HG02885 (cell line): ENCODE measurements at regions not wholly inside any gene's neighbourhood (a gene's known extent, or its start where the extent isn't known, plus 50 kb on each side); places are given as distances from the start of the nearest gene placed in this dataset.

Experiments used
- ATAC-seq: cut with Tn5 transposase; IDR thresholded peaks from one replicate; pipeline ENCODE4 v1.9.1; 2021; ENCODE audit warnings: mild to moderate bottlenecking; ENCODE audit not compliant: unreplicated experiment, poor library complexity

DNA sequence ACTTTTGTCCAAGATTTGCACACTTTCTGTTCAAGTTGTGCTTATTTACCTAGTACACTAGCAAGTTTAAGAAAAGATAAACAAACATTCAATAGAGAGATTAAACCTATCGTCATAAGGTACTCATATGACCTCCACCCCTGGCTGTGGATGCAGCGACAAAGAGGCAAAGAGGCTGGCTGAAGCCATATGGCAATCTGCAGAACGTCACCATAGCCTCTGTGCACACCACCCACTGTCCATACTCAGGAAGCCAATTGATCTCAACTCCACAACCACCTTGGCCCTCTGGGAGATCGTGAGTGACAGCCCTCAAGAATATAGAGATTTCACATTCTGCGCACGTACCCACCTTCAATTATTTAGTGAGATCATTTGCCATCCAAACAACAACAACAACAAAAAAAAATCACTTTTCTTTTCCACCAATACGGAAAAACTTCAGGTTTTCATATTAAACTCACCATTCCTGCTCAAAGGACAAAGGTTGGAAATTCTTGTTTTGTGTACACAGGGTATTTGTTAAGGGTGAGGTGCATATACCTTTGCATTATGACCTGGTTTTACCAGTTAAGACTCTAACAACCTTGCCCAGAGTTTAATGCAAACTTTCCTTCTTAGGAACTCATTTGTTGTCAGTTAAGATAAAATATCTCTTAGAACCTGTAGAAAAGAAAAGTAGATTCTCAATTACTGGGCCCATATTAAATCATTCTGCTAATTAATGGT is 243.0 kb upstream of the FSTL5 start:
- no peak for ATAC-seq

DNA sequence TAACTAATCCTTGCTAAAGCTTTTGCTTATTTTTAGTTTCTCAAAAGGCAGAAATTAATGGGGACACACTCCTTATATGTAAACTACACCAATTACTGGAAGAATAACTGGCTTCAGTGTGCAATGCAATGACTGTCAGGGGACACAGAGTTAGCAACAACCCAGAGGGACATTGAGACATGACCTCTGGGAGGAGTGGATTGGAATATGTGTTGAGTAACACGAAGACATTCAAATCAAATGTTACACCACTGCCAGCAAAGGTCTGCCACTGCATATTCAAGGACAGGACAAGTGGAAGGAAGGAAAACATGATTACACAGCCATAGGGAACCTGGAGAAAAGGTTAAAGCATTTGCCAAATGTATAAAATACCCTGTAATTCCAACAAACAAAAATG is 240.1 kb upstream of the FSTL5 start:
- ATAC-seq, result no peak

DNA sequence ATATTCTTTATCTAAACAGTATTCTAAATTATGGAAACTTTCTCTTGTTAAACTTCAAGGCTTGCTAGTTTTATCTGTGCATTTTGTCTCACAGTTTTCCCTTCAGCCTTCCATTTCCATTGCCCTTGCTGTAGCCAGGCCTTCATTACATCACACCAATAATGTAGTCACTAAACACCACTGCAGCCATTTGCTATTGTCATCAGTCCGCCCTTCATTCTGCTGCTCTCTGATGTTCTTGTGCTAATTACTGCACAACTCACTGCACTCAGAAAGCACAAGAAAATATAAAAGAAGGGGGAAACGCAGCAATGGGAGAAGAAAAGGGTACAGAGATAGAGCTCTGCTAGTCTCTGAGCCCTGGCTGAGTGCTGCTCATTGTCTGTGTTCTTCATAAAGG is 239.6 kb upstream of the FSTL5 start:
- no peak for ATAC-seq

DNA sequence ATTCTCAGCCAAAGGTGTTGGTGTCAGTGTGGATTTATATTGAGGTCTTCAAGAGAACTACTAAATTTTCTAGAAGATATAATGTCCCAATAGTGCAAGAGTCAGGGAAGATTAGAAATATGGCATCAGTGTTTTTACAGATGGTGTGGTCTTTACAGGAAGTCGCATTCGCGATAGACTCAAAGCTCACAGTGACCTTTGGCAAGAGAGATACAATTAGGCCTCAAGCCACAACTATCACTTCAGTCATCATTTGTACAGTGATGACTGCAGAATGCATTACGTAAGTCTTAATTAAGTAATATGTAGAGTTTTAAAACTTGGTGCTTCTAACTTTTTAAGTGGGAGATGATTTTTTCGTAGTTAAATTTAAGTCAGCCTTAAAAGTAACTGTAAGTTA is 237.2 kb upstream of the FSTL5 start:
- ATAC-seq, result no peak

DNA sequence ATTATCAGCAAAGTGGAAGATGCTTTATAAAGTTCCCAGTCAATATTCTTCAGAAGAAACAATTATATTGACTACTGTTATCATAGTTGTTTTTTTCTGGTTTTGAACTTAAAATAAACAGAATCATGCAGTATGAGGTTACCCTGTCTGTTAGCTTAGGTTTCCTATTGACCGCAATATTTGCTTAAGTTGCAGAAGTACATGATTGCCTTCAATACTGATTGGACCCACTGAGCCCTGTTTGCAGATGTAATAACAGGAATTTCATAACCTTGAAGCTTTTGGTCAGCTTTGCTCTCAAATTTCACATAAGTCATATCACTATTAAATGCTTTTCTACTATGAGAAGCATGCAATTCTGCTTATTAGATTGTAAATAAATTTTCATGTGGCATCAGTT is 229.1 kb upstream of the FSTL5 start:
- ATAC-seq, result peak; percentile 58

DNA sequence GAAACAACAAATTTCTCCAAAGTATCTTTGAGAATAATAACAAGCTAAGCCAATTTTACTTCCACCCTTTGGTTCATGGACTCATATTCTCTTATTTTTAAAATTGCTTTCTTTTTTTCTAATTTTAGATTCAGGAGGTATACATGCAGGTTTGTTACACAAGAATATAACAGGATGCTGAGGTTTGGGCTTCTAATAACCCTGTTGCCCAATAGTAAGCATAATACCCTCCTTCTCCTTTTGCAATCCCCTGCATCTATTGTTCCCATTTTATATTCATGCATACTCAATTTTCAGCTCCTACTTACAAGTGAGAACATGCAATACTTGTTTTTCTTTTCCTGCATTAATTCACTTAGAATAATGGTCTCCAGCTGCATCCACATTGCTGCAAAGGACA is 202.3 kb upstream of the FSTL5 start:
- ATAC-seq, result no peak

DNA sequence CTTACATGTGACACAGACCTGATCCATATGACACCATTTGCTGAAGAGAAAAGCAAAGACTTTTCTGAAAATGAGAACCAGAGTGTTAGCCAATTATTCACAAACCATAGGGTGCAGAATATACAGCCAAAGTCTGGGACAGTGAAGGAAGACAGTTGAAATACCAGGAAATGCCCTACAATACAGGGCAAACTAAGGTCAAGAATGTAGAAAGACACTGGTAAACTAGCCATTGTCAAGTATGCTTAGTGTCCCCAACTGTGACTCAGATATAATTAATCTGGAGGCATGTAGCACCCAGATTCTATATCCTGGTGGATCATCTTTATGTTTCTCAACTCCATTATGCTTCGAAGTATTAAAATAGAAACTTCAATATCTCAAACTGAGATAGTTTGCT is 200.9 kb upstream of the FSTL5 start:
- no peak for ATAC-seq

DNA sequence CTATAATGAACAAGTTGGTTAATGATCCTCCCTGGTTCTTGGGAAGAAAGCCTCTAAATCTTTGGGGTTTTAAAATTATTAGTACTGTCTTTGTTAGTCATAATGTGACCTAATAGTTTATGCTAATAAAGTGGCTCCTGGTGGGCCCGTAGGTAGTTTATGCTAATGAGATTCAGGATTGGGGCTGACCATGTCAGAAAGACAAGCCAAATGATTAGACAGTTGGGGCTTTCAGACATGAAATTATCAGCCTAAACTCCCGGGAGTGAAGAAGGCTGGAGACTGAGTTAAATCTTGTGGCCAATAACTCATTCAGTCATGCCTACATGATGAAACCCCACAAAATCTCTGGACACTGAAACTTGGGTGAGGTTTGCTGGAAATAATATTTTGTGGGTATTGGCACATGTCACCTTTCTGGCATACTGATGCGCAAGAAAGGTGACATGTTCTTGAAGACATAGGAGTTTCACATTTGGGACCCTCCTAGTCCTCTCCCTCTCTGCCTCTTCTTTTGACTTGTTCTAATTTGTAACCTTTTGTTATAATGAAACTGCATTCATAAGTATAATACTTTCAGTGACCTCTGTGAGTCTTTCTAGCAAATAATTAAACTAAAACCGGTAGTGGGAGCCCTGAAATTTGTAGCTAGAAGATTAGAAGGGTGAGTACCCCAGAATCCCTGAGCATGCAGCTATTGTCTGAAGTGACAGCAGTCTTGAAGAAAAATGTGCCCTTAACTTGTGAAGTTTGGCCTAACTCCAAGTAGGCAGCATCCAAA is 196.8 kb upstream of the FSTL5 start:
- no peak for ATAC-seq

DNA sequence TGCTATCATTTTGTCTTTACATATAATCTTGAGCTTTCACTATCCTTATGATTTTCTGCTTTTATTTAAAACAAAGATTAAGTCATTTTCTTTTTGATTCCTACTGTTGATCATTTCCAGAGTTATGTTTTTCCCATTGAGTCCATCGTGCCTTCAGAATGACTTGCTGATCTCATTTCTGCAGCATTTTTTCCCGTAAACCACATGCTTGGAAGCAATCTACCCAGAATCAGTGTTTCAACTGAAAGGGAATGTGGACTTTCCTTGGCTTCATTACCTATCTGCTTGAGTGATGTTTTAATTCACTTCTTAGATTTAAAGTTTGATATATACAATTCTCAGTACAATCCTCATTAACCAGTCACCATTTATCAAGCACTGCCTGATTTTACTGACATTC is 192.4 kb upstream of the FSTL5 start:
- ATAC-seq, result no peak

DNA sequence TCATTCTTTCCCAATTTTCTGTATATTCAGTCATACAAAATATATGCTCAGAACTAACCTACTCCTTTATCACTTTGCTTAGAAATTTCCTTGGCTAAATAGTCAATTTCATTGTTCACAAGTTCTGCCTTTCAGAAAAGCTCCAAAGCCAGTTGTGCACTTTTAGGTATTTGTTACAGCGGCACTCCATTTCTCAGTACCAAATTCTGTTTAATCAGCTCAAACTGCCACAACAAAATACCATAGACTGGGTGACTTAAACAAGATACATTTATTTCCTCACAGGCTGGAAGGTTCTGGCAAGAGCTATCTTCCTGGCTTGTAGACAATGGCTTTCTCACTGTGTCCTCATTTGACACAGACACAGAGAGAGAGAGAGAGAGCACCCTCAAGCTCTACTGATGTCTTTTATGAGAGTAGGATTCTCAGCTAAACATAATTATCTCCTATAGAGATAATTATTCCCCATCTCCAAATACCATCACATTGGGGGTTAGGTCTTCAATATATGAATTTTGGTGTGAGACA is 188.8 kb upstream of the FSTL5 start:
- ATAC-seq, result no peak

DNA sequence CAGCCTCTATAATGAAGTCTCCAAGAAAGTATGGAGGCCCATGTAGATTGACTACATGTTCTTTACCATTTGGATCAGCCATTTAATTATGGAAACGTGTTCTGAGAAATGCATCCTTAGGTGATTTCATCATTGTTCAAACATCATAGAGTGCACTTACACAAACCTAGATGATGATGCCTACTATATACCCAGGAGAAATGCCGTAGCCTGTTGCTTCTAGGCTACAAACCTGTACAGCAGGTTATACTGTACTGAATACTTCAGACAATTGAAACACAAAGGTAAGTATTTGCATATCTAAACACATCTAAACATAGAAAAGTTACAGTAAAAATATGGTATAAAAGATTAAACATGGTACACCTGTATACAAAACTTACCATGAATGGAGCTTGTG is 186.5 kb upstream of the FSTL5 start:
- no peak for ATAC-seq

DNA sequence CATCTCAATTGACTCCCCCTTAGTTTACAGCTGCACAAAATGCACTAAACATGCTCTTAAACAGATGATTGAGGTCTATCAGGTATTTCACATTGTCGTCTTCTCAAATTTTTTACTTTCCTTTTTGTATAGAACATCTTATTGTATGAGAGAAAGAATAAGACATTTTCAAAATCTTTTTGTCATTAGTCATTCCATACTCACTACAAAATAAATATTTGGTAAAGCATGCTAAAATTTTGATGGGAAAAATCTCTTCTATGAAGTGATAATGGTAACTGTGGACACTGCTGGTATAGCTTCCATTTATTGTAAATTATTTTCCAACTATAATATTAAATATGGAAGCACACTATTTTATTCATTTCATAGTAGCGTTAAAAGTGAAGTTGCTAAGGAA is 185.6 kb upstream of the FSTL5 start:
- ATAC-seq, result no peak

DNA sequence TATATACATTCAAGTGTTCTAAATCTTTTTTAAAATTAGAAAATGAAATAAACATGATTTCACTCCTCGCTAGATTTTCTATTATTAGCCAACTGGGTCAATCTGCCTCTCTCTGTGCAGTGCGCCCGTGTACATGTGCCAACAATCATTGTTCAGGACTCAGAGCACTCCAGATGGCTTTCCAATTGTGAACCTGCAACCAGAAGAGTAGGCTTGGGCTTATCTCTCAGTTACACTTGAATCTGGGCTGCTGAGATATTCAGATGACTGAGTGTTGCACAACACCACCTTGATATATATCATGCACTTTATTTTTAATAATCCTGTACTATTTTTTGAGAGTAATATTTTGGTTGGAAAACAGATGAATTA is 184.0 kb upstream of the FSTL5 start:
- ATAC-seq, result no peak

DNA sequence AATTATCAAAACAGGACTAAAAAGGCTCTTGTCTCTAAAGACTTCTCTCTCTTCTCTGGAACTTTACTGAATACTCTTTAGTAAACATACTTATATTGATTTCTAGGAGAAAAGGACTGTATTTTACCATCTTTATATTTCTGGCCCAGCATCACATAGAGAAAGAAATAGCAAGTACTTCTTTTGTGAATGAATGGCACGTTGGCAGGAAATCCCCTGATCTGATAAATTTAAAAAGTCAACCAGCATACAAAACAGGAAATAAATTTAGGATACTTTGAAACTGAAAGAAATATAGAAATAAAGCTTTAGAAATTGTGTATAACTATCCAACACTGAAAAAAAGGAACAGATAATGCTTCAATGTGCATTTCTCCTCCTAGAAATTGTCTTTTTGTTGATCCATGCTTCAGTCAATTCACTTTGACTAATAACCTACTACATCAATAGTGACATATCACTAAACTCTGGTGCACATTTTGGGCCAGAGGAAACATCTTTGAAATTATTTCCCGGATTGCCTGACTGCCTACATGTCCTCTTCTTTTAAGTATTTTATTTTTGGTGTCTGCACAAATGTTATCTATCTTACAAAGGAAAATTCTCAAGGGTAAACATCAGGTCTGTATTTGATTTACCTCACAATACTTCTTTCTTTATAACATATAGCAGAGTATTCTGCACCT is 183.5 kb upstream of the FSTL5 start:
- ATAC-seq, result no peak

DNA sequence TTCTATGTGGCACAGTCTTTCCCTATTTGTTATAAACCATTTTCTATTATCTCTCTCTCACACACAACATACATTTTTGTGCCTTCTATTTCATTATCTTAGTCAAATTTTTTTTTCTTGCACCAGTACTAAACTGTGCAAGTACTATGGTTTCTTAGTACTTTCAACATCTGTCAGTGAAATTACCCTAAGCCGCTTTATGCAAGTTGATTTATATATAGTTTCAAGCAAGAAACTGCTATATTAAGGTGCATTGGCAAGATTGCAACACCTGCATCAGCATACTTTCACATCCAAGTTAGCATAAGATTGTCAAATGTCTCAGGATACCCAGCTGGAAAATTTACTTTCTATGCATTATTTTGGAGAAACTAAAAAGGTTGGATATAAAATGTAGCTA is 180.2 kb upstream of the FSTL5 start:
- ATAC-seq, result no peak

DNA sequence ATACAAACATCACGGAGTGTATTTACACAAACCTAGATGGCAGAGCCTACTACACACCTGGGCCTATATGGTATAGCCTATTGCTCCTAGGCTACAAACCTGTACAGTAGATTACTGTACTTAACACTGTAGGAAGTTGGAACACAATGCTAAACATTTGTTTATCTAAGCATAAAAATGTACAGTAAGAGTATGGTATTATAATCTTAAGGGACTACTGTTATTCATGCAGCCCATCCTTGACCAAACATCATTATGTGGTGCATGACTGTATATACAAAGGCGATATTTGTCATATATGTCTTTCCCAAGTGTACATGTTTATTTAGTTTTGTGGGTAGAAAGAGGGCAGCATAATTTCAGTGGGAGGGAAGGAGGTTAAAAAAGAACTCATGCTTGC is 177.7 kb upstream of the FSTL5 start:
- no peak for ATAC-seq

DNA sequence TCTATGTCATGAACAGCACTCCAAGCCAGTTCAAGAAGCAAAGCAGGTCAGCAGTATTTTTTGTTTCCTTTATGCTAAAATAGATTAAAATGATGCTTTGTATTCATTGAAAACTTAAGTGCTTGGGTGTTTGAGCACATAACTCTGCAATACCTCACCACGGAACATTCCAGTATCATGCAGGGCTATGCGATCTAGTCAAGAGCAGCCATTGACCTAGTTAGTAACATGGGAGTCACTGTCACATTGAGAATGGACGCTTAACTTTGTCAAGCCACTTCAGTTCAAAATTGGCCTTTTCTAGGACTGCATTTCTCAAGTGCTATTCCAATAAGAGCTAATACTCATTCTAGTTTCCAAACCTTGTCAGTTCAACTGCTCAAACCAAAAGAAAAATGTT is 160.1 kb upstream of the FSTL5 start:
- no peak for ATAC-seq

DNA sequence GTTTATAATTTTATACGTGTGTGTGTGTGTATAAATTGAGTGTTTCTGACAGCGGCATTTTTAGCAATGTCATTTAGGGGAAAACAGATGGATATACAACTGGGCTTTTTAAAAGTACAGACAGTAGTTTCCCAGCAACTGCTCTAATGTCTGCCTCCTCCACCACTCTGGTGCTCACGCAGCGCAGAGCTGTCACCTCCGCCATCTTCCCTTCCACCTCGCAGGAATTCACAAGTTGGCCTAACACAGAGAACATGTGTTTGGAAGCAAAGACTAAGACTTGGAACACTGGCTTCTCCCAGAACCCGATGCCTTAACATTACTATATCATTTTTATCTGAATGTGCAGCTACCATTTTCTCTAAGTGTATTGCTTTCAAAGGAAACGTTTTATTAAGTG is 158.3 kb upstream of the FSTL5 start:
- no peak for ATAC-seq

DNA sequence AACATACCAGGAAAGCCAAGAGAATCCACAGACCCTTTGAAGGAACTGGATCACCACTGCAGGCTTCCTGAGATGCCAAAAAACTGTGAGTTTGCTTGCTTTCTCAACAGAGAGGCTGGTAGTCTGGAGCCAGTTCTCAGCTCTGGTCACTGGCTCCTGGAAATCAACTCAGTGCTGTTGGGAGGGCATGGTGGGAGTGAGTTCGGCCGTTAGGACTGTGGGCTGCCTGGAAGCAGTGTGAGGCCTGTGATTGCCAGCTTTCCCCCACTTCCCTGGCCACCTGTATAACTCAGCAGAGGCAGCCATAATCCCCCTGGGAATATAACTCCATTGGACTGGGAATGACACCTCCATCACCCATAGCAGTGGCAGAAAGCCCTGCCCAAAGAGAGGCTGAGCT is 122.0 kb upstream of the FSTL5 start:
- ATAC-seq, result no peak

DNA sequence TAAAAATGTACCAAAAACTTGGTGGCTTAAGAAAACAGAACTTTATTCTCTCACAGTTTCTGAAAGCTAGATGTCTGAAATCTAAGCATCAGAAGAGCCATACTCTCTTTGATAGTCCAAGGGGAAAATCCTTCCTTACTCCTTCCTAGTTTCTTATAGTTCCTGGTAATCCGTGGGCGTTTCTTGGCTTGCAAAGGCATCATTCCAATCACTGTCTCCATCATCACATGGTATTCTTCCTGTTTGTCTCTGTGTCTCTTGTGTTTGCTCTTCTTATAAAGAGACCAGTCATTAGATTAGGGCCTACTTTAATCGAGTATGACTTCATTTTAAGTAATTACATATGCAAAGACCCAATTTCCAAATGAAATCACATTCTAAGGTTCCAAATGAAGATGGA is 118.9 kb upstream of the FSTL5 start:
- ATAC-seq, result no peak

DNA sequence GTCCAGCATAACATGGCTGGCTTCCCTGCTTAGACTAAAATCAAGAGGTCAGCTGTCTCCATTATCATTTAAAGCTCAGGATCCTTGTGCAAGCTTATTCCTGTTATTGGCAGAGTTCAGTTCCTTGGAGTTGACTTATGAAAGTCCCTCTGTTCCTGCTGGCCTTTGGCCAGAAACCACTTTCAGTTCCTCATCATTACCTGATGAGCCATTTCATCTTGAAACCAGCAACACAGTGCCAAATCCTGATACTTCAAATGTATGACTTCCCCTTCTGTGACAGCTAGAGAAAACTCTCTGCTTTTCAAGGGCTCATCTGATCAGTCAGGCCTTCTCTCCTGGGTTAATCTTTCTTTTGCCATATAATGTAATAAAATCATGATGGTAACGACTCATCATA is 110.6 kb upstream of the FSTL5 start:
- peak; percentile 81 for ATAC-seq
